SK-N-MC (cell line): ENCODE measurements at regions not wholly inside any gene's neighbourhood (a gene's known extent, or its start where the extent isn't known, plus 50 kb on each side); places are given as distances from the start of the nearest gene placed in this dataset.
"Not testable (repeated sequence)": the region's sequence is repeated elsewhere in the genome, so short reads cannot be mapped to it uniquely, and the experiment has no call there.

ENCODE experiments used
- EZH2 ChIP-seq: fragments of 200-600 bp; sonication (generic); IDR thresholded peaks from one replicate; pipeline ENCODE4 v1.6.1; 2017; ENCODE audit warnings: antibody characterized with exemption
- POLR2AphosphoS5 ChIP-seq: IDR thresholded peaks from 2 replicates; pipeline ENCODE4 v1.6.1; 2012; ENCODE audit warnings: mild to moderate bottlenecking, low read depth, low read length, borderline replicate concordance

DNA sequence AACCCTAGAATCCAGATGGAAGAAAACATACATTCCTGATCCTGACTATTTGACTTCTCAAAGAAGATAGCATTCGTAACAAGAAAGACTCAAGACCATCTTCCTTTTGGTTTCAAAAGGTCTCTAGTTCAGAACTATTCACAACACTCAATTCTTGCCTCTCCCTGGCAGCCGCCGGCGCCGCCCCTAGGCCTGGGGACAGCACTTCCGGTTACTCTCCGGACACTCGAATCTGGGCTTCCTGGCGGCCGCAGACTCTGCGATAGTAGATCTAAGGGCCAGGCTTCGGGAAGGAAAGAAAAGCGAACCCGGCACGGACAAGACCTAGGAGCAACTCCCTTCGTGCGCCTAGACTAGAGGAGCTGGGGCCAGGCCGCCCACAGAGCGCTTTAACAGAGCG lies 107.8 kb upstream of the CCDC180 start:
- TF ChIP-seq POLR2AphosphoS5, EZH2: not testable (repeated sequence)
